ENCODE measurements at regions not wholly inside any gene's neighbourhood (a gene's known extent, or its start where the extent isn't known, plus 50 kb on each side); places are given as distances from the start of the nearest gene placed in this dataset.

DNA sequence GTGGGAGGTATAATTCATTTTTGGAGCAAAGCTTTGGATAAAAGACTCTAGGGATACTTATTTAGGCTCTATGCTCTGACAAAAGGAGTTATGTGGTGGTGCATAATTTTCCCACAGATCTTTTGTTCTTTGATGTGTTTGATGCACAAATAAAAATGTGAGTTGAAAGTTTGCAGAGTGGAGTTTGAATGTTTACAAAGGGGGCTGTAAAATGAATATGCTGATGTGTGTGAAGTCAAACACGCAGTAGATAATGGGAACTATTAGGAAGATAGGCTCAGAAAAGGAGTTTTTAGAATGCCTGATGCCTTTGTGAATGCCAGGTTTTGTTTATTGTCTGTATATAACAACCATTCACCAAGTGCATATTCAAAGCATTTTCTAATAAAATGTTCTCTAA is 545.0 kb upstream of the EPHA7 start:
- intact Hi-C loops (cut with micrococcal nuclease), result no loop called here
- H3K9me3 ChIP-seq (ENCODE audit: control insufficient read depth in 1 of 2, insufficient read depth in 1 of 2, low read depth in 1 of 2, low read length in 2 of 2), result peaks cover 0 to 2% of the 10 kb centered on the region in 2 experiments; a peak in 2 of 4 replicates
- ChIA-PET POLR2A (no interaction called here), CTCF (no interaction called here), RAD21 (ENCODE audit: low non-redundant PET in 1 of 2, low total read pairs in 2 of 2, uncharacterized antibody in 2 of 2, unreplicated experiment in 2 of 2) (no interaction called here)
- no peak overlapping the region for H3K9ac ChIP-seq (ENCODE audit: low read length)
- no peaks in the 10 kb centered on the region for H3K27me3 ChIP-seq (ENCODE audit: insufficient read depth, low read length)
- H3K9me2 ChIP-seq (ENCODE audit: insufficient read depth), result no peaks in the 10 kb centered on the region
- no peak overlapping the region for H2AFZ ChIP-seq (ENCODE audit: low read depth, low read length, poor library complexity, severe bottlenecking)
- no peaks in the 10 kb centered on the region for H4K20me1 ChIP-seq (ENCODE audit: insufficient read depth)
- no peaks in the 10 kb centered on the region for H3K4me1 ChIP-seq (ENCODE audit: control insufficient read depth in 1 of 2, insufficient read depth in 2 of 2, low read length in 2 of 2)
- no TSS peak for BruUV-seq (replicated peaks)
- no peak overlapping the region for H3K27ac ChIP-seq (ENCODE audit: low read depth, low read length)
- H3K4me2 ChIP-seq (ENCODE audit: low read length), result no peak overlapping the region
- TF ChIP-seq POLR2AphosphoS5 (IDR thresholded peaks at IDR 0.05; ENCODE audit: low read depth, low read length) (no peak), CBX3 (IDR thresholded peaks at IDR 0.05; ENCODE audit: low read depth) (no peak), RAD21 (IDR thresholded peaks at IDR 0.05; ENCODE audit: low read depth) (no peak), JUND (IDR thresholded peaks at IDR 0.05) (no peak)
- no peak for ATAC-seq
- H3K79me2 ChIP-seq (ENCODE audit: insufficient read depth, low read length), result no peaks in the 10 kb centered on the region
- no peaks in the 10 kb centered on the region for H3K36me3 ChIP-seq (ENCODE audit: control insufficient read depth in 1 of 2, insufficient read depth in 2 of 2, low read length in 2 of 2)
- no peak overlapping the region for H3K4me3 ChIP-seq (replicated peaks in 1 of 2; ENCODE audit: low read depth in 1 of 2, low read length in 2 of 2)
- DNase-seq (ENCODE audit: low read depth, low spot score), result no peak

DNA sequence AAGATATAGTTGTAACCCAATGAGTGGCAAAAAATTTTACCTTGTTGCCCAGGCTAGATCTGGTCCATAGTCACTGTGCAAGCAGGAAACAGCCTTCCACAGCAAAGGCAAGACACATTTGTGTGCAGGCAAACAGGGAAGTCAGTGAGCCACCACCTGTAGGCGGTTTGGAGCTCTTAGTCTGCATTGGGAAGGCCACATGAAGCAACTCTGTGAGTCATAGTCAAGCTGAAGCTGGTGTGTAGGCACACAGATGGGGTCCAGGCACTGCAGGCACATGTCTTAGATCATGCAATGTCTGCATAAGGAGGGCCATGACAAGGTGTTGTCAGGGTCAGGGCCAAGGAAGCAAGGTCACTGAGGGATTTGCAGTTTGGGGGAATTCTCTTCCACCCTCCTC is 543.2 kb upstream of the EPHA7 start:
- H3K4me2 ChIP-seq (ENCODE audit: low read length), result no peak overlapping the region
- no peaks in the 10 kb centered on the region for H4K20me1 ChIP-seq (ENCODE audit: insufficient read depth)
- intact Hi-C loops (cut with micrococcal nuclease), result no loop called here
- no TSS peak for BruUV-seq (replicated peaks)
- H3K79me2 ChIP-seq (ENCODE audit: insufficient read depth, low read length), result no peaks in the 10 kb centered on the region
- peaks cover 0 to 2% of the 10 kb centered on the region in 2 experiments; a peak in 1 of 4 replicates for H3K9me3 ChIP-seq (ENCODE audit: control insufficient read depth in 1 of 2, insufficient read depth in 1 of 2, low read depth in 1 of 2, low read length in 2 of 2)
- no peak for ATAC-seq
- CTCF ChIA-PET, result no interaction called here
- RAD21 ChIA-PET (ENCODE audit: low non-redundant PET in 1 of 2, low total read pairs in 2 of 2, uncharacterized antibody in 2 of 2, unreplicated experiment in 2 of 2), result no interaction called here
- no peak for TF ChIP-seq CEBPB (IDR thresholded peaks at IDR 0.05; ENCODE audit: low read depth)
- no peak for TF ChIP-seq JUND (IDR thresholded peaks at IDR 0.05)
- TF ChIP-seq EZH2 (IDR thresholded peaks at IDR 0.05), result no peak
- no peak for TF ChIP-seq SP1 (IDR thresholded peaks at IDR 0.05; ENCODE audit: low read depth)
- TF ChIP-seq FOSL1 (IDR thresholded peaks at IDR 0.05; ENCODE audit: low read depth), result no peak
- no peaks in the 10 kb centered on the region for H3K9me2 ChIP-seq (ENCODE audit: insufficient read depth)
- no peaks in the 10 kb centered on the region for H3K4me1 ChIP-seq (ENCODE audit: control insufficient read depth in 1 of 2, insufficient read depth in 2 of 2, low read length in 2 of 2)
- no peak for DNase-seq (ENCODE audit: low read depth, low spot score)
- no peak overlapping the region for H3K9ac ChIP-seq (ENCODE audit: low read length)
- no peaks in the 10 kb centered on the region for H3K27me3 ChIP-seq (ENCODE audit: insufficient read depth, low read length)
- POLR2A ChIA-PET, result no interaction called here
- H3K27ac ChIP-seq (ENCODE audit: low read depth, low read length), result no peak overlapping the region
- H3K4me3 ChIP-seq (replicated peaks in 1 of 2; ENCODE audit: low read depth in 1 of 2, low read length in 2 of 2), result no peak overlapping the region
- no peak overlapping the region for H2AFZ ChIP-seq (ENCODE audit: low read depth, low read length, poor library complexity, severe bottlenecking)
- no peaks in the 10 kb centered on the region for H3K36me3 ChIP-seq (ENCODE audit: control insufficient read depth in 1 of 2, insufficient read depth in 2 of 2, low read length in 2 of 2)

Data from HCT116 (cell line).